NCI-H510A (cell line): ENCODE measurements at regions not wholly inside any gene's neighbourhood (a gene's known extent, or its start where the extent isn't known, plus 50 kb on each side); places are given as distances from the start of the nearest gene placed in this dataset.
"Not testable (repeated sequence)": the region's sequence is repeated elsewhere in the genome, so short reads cannot be mapped to it uniquely, and the experiment has no call there.

ENCODE experiments used
- DNase-seq: peaks from one replicate; lab custom pipeline; 2025; lab: John Stamatoyannopoulos, UW

DNA sequence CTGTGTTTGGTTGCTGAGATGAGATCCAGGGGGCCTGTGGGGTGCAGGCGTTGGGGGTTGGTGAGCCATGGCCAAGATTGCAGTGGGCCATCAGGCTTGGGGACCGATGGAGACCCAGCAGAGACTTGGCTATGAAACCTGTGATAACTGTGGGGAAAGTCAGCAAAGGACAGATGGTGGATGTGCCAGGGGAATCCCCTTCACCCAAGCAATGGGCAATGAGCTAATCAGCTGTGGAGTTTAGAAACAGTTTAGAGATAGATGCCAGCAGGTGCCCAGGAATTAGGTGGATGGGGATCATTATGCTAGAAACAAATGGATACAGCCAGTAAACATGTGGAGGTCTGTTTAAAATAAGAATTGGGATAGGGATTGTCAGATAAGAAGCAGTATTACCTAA is 151.4 kb upstream of the FERD3L start:
- DNase-seq = no peak

DNA sequence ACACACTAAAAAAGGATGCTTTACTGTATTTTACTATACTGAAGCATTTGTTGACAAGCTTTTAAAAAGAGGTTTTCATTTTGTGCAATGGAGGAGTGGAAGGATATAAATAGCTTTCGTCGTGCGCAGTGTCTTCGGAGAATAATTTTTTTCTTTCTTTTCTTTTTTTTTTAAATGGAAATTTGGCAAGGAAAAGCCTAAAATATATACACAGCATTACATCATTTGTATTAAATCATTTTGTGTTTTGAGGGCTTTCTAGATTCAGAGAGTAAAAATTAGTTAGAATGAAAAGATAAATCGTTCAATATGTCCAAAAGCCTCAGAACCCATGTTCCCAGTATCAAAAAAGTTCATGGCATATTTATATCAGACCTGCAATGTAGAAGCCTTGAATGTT is 150.2 kb upstream of the FERD3L start:
- no peak for DNase-seq

DNA sequence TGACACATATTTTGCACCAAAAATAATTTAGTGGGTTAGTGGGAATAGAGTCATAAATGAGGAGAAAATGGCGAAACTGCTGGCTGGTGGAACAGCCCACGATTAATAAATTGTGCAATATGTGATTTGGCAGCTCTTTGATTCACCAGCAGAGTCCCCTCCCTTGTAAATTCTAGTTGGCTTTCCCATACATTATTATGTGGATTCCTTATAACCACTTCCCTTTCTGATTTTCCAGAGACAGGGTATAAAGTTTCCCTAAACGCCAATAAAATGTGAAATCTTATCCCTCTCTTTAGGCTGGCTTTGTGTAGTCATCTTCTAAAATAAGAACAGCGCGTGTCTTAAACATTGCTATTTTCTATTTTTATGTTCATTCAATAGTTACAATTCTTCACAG is 149.4 kb upstream of the FERD3L start:
- DNase-seq = no peak

DNA sequence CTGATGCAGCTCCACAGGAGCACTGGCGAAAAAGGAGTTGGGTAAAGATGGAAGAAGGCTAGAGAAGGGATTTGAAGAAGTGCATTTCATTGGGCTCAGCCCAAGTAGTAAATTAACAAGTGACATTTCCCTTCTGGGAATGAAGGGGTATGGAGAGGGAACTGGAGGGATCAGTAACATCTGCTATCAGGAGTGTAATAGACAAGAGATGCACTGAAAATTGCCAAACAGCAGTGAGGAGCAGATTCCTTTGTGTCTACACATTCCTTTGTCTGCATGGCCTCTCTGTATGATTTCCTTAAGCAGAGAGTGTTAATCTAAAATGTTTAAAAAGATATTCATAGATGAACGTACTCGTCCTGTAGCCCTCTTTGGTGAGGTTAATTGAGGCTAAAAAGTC is 148.2 kb upstream of the FERD3L start:
- DNase-seq = no peak

DNA sequence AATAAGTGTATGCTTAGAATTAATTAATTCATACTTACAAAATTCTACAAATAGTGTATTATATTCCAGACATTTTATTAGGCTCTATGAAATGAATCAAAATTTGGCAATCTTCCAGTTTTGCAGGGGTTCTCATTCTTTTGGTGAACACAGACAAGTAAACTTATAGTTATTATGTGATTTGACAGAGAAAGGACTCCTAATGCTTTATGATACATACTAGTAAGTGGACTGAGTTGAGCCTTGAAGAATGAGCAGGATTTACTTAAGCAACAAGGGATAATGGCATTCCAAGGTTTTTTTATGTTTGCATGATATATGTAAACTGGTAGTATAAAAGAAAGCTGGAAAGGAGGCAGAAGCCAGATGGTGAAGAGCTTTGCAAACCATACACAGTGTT is 145.7 kb upstream of the FERD3L start:
- no peak for DNase-seq

DNA sequence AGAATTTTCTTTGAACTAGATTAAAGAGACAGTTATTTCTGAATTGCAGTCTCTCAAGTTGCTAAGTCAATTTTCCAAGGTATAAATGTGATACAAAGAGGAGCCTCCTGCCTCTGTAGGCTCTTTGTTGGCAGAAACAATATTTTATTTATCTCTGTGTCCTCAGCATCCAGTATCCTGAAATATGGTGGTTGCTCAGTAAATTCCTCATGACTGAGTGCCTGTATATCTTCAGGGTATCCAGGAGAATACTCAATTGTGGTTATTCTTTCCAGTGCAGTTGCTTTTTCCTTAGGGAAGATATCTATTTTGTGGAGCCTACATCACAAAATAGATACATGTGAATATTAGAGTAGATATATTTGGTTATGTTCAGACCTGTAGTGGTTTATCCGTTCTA is 144.8 kb upstream of the FERD3L start:
- no peak for DNase-seq

DNA sequence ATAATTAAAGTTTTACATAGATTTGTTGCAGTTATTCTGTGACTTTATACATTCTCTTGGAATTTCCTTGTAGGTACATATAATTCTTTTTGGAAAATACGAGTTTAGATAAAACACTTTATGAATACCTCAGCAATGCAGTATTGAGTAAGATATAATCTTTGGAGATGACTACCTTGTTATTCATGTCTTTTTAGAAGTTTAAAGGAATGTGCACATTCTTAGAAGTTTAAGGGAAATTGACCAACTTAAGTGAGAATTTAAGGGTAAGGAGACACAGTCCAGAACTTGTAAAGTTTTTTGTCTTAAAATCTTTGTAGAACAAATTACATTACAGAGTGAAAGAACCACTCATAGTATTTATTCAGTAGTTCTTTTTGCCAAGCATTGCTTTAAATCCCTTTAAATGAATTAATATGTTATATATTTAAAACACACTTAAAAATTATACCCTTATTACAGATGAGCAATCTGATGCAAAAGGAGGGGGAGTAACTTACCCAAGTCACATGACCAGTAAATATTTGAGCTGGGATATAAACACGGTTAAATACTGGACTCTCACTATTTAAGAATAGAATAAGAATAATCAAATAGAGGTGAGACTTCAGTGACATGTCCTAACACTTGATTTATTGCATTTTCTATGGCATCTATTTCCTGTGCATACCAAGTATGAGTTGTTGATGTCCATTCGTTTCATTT is 139.5 kb upstream of the FERD3L start:
- DNase-seq = no peak

DNA sequence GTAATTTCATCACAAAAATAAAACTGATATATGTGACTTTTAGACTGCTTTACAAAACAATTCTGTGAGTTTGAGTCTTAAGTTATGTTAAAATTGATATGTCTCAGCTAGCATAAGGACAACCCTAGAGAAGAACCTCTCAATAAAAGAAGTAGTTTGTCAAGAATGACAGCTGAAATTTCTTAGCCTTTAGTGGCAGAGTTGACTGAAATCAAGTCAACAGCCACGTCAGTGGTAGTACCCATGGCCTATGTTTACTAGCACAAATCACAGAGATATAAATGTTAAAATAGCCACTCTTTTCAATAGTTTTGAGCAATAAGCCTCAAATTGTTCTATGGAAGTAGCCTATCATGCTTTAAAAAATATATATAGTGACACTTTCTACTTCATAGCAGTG is 138.9 kb upstream of the FERD3L start:
- no peak for DNase-seq

DNA sequence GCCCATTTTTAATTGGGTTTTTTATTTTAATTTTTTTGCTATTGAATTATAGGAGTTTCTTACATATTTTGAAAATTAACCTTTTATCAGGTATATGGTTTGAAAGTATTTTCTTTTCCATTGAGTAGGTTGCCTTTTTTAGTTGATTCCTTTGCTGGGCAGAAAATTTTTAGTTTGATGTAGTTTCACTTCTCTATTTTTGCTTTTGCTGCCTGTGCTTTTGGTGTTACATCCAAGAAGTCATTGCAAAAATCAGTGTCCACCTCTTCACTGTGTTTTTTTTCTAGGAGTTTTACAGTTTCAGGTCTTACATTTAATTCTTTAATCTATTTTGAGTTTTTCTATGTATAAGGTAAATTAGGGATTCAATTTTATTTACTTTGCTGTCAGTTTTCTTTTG is 129.8 kb upstream of the FERD3L start:
- DNase-seq = no peak

DNA sequence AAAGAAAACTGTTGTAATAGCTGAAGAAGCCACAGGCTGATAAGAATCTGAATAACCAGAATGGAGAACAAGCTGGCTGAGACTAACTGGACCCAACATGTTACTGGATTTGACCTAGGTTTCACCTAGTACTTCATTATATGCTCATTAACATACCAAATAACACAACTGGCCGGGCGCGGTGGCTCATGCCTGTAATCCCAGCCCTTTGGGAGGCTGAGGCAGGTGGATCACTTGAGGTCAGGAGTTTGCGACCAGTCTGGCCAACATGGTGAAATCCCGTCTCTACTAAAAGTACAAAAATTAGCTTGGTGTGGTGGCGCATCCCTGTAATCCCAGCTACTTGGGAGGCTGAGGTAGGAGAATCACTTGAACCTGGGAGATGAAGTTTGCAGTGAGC is 127.1 kb upstream of the FERD3L start:
- not testable (repeated sequence) for DNase-seq

DNA sequence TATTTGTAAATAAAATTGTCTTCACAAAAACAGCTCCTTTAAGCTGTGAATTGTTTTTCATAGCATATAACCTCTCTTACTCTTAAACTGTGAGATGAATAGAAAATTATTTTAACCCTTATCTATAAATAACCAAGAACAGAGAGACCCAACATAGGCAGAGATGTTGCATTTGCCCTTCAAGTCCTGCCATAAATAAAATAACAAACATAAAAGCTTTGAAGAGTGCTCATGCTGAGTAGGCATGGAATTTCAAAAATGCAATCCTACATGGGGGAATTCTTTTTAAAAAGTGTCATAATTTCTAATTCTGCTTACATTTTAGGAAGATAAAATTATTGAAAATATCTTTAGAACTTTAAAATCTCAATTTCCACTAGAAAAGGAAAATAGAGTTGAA is 124.1 kb upstream of the FERD3L start:
- DNase-seq = no peak

DNA sequence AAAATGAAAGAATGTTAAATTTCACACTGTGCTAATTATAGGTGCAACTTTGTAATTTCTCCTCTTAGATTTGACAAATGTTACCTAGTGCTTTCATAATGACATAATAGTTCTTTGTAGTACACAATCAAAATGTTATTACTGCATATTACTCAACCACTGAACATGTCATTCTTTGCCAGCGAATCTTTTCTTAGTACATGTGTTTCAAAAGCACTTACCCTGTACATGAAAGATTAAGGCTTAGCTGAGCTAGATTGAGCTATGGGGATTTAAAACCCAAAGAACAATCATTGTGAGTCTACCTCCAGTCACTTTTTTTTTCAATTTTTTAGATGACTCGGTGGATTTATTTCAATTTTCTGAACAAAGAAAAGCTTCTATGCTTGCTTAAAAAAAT is 123.5 kb upstream of the FERD3L start:
- DNase-seq = no peak

DNA sequence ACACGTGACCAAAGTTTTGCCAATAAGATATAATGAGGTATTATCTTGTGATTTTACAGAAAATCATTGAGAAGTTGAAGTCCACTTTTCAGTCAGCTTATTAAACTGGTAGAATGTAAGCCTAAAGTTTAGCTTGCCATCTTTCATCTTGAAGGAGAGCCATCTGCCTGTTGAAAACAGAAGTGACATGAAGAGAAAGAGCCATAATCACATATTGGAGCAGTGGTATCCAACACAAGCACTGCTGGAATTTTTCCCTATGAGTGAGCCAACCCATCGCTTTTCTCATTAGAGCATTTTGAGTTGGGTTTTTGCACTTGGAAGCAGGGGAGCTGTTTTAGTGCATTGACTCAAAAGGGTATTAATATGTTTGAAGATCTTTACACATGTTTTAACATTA is 117.6 kb upstream of the FERD3L start:
- DNase-seq = no peak

DNA sequence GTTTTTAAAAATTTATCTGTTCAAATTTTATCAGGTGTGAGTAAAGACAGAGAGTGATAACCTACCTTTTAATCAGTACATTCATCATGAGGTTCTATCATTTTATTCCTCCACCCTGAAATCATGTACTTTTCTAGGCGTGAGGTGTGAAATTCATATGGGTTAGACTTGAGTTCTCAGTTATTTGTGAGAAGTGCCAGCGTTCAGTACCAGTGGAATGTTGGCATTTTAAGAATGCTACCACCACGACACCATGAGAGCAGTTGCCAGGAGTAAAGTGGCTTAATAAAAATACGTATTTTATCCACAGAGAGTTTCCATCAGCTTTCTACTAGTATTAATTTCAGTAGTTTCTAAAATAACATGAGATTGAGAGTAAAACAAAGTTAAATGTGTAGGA is 104.1 kb upstream of the FERD3L start:
- no peak for DNase-seq

DNA sequence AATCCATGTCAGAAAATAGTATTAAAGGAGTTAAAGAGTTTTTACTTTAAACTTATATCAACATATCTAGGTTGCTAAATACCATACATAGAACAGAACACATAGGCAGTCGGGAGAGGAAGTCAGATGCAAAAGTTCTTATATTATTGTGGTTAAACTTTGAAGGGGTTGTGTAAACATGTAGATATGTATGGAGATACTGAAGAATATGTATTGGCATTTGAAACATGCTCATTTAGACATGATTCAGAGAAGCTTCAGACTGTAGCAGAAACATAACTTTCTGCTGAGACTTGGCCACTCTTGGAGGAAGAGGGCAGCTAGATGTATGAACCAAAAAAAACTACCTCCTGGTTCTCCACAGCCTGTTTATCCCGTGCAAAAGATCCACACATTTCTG is 103.5 kb upstream of the FERD3L start:
- no peak for DNase-seq

DNA sequence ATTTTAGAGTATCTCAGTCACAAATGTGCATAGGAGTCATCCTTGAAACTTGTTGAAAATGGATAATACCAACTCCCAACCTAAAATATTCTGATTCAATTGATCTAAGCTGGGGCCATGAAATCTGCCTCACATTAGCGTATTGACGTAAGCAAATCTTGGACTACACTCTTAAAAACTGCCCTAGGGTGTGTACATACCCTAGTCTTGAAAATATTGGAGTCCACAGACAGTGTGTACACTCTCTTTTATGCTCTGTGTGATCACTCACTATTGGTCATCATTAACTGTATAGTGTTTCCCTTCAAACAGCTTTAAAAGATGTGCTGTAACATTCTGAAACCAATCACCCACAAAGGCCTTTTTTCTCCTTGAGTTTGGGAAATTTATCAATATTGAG is 102.9 kb upstream of the FERD3L start:
- no peak for DNase-seq

DNA sequence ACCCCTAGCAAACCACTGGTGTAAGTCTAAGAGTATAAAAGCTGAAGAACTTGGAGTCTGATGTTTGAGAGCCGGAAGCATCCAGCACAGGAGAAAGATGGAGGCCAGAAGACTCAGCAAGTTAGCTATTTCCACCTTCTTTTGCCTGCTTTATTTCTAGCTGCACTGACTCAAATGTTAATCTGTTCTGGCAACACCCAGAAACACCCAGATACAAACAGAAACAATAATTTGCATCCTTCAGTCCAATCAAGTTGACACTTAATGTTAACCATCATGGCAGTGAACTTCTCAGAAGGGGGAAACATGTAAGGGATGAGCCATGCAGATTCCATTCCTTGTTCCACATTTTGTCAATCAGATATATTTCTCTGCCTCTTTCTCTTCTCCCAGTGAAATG is 101.8 kb upstream of the FERD3L start:
- DNase-seq = no peak

DNA sequence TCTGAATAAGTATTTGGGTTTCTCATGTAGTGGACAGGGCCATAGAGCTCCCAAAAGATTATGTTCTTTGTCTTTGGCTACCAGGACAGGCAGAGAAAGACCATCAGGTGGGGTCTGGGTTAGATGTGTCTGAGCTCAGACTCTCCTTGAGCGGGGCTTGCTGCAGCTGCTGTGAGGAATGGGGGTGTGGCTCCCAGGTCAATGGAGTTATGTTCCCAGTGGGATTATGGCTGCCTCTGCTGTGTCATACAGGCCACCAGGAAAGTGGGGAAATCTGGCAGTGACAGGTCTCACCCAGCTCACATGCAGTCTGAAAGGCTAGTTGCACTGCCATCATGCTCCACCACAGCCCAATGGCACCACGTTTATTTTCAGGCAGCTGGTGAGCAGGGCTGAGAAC is 97.0 kb upstream of the FERD3L start:
- DNase-seq = no peak

DNA sequence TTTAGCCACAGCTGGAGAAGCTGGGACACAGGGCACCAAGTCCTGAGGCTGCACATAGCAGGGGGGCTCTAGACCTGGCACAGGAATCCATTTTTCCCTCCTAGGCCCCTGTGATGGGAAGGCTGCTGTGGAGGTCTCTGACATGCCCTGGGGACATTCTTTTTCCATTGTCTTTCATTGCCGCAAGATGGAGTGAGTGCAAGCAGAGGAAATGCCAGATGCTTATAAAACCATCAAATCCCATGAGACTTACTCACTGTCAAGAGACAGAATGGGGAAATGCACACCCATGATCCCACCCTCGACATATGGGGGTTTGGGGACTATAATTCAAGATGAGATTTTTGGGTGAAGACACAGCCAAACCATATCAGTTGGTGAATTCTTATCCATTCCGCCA is 94.7 kb upstream of the FERD3L start:
- no peak for DNase-seq

DNA sequence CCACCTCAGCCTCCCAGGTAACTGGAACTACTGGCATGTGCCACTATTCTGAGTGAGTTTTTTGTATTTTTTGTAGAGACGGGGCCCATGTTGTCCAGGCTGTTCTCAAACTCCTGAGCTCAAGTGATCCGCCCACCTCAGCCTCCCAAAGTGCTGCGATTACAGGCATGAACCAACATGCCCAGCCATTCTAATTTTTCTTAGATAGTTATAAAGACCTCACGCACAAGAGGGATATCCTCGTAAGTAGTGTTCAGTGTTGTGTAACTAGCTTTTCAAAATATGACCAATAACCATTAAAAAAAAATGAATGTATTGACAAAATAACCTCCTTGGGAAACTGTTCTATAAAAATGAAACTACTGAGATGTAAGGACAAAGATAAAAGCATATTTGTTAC is 90.5 kb upstream of the FERD3L start:
- DNase-seq = no peak

DNA sequence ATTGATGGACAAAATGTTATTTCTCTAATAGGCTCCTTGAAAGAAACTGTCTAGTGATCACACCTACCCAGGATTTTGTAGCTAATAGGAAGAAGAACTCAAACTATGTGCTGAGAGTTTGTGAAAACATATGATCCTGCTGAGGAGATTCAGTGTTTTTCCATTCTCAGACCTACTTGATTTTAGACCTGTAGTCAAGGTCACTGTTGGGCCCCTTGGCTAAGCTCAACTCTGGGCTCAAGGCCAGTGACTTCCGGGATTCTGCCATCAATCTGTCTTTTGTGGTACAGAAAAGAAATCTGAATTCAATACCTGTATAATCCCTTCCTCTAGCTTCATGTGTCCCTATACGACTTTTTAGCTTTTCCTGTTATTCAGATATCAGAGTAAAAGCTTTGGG is 79.7 kb upstream of the FERD3L start:
- no peak for DNase-seq

DNA sequence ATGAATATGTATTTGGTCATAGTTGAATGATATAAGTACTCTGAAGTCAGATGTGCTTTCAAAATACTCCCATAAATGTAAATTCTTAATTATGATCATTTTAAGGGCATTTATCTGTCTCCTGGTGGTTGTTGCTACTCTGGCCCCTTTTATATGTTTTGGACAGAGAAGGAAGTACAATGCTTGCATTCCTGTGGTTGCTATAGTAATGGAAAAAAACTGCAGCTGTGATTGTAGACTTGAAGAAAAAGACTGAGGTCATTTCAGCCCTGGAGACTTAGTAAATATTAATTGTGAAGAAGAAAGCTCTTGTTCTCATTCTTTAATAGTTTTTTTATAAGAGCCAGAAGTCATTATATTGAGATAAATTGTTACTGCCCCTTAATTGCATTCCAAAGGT is 70.2 kb upstream of the FERD3L start:
- no peak for DNase-seq

DNA sequence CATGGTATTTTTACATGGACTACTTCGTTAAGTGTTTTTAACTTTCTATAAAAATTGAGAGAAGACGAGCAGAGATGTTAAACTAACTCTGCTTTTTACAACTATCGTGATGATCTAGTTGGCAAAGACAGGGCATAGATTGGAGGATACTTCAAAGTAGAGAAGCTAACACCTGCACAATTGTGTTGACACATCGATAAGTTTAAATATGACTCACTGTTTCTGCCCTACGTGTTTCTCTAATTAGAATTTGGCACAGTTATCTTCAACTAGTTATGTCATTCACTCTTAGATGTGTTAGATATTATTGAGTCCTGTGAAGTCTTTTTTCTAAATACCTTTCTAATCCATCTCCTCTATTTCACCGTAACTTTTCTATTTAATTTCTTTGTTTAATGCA is 68.5 kb upstream of the FERD3L start:
- DNase-seq = no peak

DNA sequence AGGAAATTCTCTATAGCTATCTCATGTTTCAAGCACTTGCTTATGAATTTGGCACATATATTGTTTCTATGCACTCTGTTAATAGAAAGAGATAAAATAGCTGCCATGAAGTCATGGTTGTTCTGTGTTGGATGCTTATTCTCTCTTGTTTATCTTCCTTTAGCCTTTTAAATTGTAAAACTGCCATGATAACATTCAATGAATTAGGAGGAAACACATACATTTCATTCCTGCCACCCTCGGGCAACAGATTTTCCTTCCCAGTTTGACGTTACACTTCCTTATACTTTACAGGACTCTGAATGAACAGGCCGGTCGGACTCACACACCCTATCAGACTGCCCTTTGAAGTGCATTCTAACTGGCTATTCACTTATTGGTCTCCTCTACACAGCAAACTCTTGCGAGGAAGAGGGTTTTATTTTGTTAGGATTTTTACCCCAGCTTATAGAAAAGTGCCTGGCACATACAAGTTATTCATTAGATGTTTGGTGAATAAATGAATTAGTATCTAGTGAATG is 65.7 kb upstream of the FERD3L start:
- DNase-seq = no peak
